CMK (cell line): ENCODE measurements at regions not wholly inside any gene's neighbourhood (a gene's known extent, or its start where the extent isn't known, plus 50 kb on each side); places are given as distances from the start of the nearest gene placed in this dataset.
"Not testable (repeated sequence)": the region's sequence is repeated elsewhere in the genome, so short reads cannot be mapped to it uniquely, and the experiment has no call there.

Experiments
- DNase-seq: peaks from one replicate; pipeline ENCODE4 v3.0.0-alpha.2; 2010; ENCODE audit warnings: low read depth

GRCh38 chr2:239882781-239883180 is 142.4 kb downstream of the NDUFA10 start:
- no peak for DNase-seq

- DNase-seq = no peak
Observed at GRCh38 chr2:239882331-239882732, 142.8 kb downstream of the NDUFA10 start.

- DNase-seq = no peak
Observed at GRCh38 chr2:239881561-239882320, 143.4 kb downstream of the NDUFA10 start.

DNA sequence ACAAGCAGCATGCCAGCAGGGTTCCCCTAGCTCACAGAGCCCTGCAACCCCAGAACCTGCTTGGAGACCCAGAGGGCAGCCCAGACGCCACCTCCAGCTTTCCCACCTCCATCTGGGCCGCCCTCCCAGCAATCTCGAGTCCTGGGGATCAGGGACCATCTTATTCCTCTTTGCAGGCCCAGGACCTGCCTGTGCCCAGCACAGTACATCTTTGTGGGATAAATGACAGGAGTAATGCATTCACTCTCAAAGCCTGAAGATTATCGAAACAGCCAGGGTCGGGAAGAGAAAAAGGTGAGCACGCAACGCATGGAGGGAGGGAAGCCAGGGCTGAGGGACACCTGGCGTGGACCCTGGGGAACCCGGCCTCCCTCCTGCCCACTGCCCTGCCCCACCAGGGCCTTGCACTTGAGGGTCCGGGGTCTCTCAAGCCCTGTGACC is 144.1 kb downstream of the NDUFA10 start:
- no peak for DNase-seq

GRCh38 chr2:239880396-239880795 is 144.7 kb downstream of the NDUFA10 start:
- DNase-seq = no peak

DNA sequence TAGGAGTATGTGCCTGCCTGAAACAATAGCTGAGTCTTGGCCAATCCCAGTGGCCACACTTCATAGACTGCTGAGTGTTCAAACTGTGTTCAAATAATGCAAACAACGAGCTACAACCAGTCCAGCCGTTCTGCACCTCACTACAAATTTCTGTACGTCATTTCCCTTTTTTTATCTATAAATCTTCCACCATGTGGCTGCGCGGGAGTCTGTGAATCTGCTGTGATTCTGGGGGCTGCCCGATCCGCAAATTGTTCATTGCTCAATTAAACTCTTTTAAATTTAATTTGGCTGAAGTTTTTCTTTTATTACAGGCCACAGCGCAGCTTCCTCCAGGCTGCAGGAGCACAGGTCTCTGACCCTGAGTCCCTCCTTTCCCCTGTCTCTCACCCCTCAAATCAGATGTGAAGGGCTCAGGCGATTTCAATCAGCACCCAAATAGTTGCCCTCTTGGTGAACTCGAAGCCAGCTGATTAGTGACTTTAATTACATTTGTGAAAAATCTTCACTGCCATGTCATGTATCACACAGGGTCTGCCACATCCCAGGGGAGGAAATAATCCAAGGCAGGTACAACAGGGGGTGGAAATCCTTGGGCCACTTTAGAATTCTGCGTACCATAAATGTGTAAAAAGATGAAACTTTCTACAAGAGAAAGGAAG is 145.6 kb downstream of the NDUFA10 start:
- no peak for DNase-seq

DNA sequence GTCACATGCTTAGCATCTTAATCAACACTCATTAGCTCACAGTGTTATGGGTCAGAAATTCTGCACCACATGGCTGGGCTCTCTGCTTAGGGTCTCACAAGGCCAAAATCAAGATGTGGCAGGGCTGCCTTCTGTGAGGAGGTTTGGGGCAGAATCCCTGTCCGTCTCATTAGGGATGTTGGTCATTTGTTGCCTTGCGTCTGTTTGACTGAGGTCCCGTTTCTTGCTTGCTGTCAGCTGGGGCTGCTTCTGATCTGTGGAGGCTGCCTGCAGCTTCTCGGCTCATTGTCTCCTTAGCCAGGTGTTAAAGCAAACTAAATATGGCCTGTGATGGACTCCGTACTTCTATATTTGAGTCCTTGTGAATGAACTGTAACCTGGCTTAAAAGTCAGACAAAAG is 146.5 kb downstream of the NDUFA10 start:
- DNase-seq = no peak

GRCh38 chr2:239876948-239877289 is 148.2 kb downstream of the NDUFA10 start:
- no peak for DNase-seq

DNA sequence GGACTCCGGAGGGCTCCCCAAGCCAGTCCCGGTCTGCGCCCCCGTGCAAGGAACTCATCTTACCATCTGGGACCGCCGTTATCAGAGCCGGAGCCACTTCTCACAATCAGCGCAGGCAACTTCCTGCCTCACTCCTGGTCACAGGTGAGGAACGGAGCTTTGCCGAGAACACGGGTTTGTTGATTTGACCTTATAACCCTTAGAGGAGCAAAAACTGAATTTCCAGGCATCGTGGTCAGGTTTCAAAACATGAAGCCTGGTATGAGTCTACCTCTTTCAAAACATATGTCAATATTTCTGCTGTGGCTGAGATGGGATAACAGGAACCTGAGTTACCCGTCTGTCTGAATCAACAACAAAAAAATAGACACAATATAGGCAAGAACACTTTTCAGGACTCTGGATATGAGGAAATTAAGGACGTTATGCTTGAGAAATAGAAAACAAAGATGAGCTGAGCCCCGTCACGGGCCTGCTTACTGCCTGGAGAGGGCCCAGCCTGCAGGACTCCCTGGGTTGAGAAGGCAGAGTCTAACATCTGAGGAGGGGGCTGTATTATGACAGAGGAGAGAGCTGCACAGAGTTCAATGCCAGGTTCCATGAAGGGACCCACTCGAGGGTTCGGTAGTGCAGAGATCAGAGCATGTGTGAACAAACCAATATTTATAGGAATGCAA is 148.7 kb downstream of the NDUFA10 start:
- no peak for DNase-seq

DNA sequence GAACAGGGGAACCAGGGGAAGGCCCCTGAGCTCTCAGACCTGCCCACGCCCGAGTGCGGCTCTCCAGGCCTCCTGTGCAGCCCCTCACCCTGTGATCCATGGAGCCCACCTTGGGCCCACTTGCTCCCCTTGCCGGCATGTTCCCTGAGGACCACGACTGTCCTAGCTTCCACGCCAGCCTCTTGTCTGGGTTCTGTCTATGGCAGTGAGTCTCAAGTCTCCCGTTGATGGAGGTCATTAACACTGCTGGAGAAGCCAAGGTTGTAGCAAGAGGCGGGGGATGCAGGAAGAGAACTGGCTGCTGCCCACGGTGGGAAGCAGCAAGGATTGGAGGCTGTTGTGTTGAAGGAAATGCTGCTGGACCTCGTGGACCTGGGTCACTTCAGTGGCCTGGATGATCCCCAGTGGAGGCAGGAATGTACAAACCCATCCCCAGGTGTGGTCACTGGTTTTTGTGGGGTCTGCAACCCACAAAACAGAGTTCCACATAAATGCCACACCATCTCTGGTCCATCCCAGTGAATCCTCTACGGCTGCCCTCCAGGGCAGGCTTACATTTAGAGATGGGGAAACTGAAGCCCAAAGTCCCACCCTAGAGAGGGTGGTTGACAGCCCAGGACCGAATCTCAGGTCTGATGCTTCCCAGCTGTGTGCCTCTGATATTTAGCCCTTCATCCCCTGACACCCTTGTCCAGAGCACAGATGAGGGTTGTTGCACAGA is 150.3 kb downstream of the NDUFA10 start:
- no peak for DNase-seq

DNA sequence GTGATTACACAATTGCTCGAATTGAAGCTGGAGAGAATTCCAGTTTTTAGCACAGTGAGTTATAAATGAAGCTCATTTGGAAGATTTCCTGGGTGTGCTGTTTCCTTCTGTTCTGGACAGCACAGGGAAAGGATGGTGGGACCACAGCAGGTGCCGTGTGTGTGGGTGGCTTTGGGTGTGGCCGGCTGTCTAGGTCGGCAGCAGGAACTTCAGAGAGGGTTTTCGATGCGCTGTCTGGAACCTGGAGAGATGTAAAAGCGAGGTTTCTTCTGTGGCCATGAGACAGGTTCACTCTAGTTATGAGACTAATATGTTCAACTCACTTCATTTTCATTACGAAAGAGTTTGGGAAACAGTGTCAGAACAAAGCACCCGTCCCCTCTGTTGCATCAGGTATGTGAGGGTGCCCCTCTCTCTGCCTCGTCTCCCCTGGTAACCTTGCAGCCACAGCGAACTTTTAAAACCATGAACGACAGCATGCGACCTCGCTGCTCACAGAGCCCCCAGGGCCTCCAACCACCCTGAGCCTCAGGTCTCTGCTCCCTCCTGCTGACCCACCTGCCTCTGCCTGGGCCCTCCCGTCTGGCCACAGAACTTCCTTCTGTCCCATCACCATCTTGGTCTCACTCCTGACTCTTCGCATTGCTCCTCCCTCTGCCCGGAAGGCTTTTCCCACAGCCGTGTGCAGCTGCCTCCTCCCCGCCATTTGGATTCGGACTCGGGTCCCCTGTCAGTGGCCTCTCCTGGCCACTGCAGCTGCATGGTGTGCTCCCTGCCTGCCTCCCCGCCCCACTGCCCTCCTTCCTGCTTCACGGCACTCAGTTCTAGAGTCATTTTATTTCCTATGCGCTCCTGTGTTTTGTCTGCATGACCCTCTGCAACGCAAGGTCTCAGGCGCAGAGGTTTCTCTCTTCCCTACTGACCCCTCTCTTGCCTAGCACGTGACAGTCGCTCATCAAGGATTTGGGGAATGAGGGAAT is 151.2 kb downstream of the NDUFA10 start:
- no peak for DNase-seq

DNA sequence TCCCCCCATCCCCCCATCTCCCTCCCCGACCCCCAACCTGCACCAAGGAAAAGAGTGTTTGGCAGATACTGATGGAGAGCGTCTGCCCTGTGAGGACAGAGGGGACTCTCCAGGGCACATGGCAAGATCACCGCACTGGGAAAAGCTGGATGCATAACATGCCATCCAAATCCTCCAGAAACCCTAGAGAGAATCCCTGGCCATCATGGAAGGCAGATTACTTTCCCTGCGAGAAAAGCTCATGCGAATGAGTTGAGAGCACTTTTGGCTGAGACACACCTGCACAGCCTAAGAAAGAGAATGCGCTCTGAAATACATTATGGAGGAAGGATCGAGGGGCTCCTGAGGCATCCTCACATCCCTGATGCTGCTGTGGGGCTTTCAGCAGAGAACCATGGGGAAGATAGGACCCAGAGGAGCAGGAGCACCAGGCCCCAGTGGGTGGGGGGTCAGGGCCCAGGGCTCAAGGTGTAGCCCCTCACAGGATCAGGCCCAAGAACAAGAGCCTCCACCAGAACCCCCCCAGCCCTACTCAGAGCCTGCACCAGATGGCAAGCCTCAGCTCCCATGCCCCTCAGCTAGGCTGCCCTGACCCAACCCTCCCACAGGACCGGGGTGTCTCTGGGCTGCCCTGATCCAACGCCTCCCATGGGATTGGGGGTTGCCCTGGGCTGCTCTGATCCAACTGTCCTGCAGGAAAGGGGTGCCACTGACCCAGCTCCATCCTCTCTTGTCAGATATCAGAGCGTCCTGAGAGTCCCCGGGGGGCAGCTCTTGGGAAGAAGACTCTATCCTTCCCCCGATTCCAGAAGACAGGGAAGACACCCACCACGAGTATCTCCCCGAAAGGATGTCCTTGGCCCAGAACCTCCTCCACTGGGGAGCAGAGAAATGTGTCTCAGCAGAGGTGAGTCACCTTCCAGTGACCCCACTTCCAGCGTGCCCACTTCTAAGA is 153.4 kb downstream of the NDUFA10 start:
- DNase-seq = no peak

- DNase-seq = no peak
Observed at GRCh38 chr2:239870863-239871262, 154.3 kb downstream of the NDUFA10 start.

GRCh38 chr2:239870276-239870675 is 154.9 kb downstream of the NDUFA10 start:
- DNase-seq = no peak

GRCh38 chr2:239869272-239870155 is 155.6 kb downstream of the NDUFA10 start:
- no peak for DNase-seq

DNA sequence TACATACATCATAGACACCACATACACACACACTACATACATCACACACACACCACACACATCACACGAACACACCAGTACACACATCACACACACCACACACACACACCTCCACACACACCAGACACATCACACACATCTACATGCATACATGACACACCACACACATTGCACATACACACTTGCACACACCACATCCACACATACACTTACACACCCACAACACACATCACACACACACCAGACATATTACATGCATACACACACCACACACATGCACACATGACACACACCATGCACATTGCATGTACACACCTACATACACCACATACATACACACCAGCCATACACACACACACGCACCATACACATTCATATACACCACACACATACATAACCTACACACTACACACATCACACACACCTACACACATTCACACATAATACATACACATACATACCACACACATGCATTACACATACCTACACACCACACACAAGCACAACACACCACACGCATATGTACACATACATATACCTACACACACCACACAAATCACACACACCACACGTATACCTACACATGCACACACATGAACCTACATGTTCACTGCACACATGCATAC is 156.5 kb downstream of the NDUFA10 start:
- no peak for DNase-seq

DNA sequence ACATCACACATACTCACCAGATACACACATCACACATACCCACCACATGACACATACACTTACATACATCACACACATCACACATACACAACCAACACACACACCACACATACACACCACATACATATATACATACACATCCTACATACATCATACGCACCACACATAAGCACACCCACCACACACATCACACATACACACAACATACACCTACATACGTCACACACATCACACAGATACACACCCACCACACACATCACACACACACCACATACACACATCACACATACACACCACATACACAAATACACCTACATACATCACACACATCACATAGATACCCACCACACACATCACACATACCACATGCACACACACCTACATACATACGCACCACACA is 158.4 kb downstream of the NDUFA10 start:
- DNase-seq = no peak

DNA sequence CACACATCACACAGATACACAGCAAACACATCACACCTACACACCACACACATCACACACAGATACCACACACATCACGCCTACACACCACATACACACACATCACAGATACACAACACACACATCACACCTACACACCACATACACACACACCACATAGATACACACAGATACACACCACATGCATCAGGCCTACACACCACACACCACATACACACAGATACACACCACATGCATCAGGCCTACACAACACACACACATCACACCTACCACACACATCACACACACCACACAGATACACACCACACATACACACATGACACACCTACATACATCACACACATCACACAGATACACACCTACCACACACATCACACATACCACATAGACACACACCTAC is 158.8 kb downstream of the NDUFA10 start:
- no peak for DNase-seq

DNA sequence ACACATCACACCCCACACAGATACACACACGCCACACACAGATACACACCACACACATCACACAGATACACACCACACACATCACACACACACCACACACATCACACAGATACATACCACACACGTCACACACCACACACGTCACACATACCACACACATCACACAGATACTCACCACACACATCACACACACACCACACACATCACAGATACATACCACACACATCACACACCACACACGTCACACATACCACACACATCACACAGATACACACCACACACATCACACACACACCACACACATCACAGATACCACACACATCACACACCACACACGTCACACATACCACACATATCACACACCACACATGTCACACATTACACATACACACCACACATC is 159.3 kb downstream of the NDUFA10 start:
- DNase-seq = not testable (repeated sequence)
